SK-N-MC (cell line): ENCODE measurements at regions not wholly inside any gene's neighbourhood (a gene's known extent, or its start where the extent isn't known, plus 50 kb on each side); places are given as distances from the start of the nearest gene placed in this dataset.

Experiments used
- EZH2 ChIP-seq: fragments of 200-600 bp; sonication (generic); IDR thresholded peaks from one replicate; pipeline ENCODE4 v1.6.1; 2017; ENCODE audit warnings: antibody characterized with exemption
- POLR2AphosphoS5 ChIP-seq: IDR thresholded peaks from 2 replicates; pipeline ENCODE4 v1.6.1; 2012; ENCODE audit warnings: mild to moderate bottlenecking, low read depth, low read length, borderline replicate concordance

DNA sequence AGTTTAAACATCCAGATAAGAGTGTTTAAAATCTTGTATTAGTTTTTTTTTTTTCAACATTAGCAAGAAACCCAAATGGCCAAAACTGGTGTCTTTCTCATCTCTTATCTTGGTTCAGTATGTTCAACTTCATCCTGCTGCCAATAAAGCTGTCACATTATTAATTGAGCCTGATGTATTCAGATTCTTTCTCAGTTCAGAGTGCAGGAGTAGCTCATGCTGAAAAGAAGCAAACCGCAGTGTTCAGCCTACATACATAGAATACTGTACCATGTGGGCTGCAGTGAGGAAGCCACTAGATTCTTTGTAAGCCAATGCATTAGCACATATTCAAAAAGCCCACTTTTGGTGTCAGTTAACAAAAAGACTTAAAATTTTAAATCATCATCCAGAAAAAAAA lies 76.2 kb downstream of the C18orf54 start:
- TF ChIP-seq EZH2 (no peak), POLR2AphosphoS5 (no peak)
